HepG2 (cell line): ENCODE measurements at regions not wholly inside any gene's neighbourhood (a gene's known extent, or its start where the extent isn't known, plus 50 kb on each side); places are given as distances from the start of the nearest gene placed in this dataset.

Source experiments
- ATAC-seq: fragments of 200-7000 bp; cut with Tn5 transposase; 3 replicates; pipeline ENCODE4 v1.9.1; 2020; ENCODE audit warnings: mild to moderate bottlenecking, moderate library complexity
- BruUV-seq: library from RNA; stranded (reverse); fragments of 400-500 nt; replicated peaks from 2 replicates; lab custom pipeline; 2021; lab: Mats Ljungman, UMichigan
- CTCF ChIA-PET: fragments of 300-600 bp; formaldehyde crosslinking; extraction: SDS; loops from one replicate; lab custom pipeline; 2021; ENCODE audit warnings: low total read pairs, inconsistent platforms, low intra/inter-chr PET ratio; lab: Yijun Ruan, JAX
- POLR2A ChIA-PET: fragments of 350-600 bp; sonication (Branson Sonifier 250); formaldehyde crosslinking; loops from one replicate; lab custom pipeline; 2020; ENCODE audit warnings: antibody characterized with exemption, inconsistent platforms; lab: Yijun Ruan, JAX
- DNase-seq: peaks from one replicate; pipeline ENCODE4 v3.0.0-alpha.2; 2015; ENCODE audit warnings: low spot score
- FAIRE-seq: peaks from 3 replicates; lab custom pipeline; 2011; peaks lifted over from hg19 to GRCh38; lab: Jason Lieb, UNC
- H2AFZ ChIP-seq: one replicate; pipeline ENCODE4 v1.6.1; 2011; ENCODE audit warnings: low read length, inconsistent platforms
- H3K27ac ChIP-seq: fragments of 300-600 bp; 3 replicates; pipeline ENCODE4 v1.8.0; 2011; ENCODE audit warnings: mixed run types, mild to moderate bottlenecking, mixed read lengths, low read length, inconsistent platforms; ENCODE audit not compliant: insufficient read depth; ENCODE audit errors: extremely low read length
- H3K27me3 ChIP-seq, 2 experiments: fragments of 200-600 bp in 1 of 2; 2 replicates in 1 of 2; 3 replicates in 1 of 2; pipeline versions ENCODE4 v1.6.0 to v1.8.0; 2011; ENCODE audit warnings: low read length in 2 of 2, mild to moderate bottlenecking in 2 of 2, moderate library complexity in 2 of 2, inconsistent platforms in 1 of 2; ENCODE audit not compliant: insufficient read depth in 2 of 2, control insufficient read depth in 1 of 2
- H3K36me3 ChIP-seq, 2 experiments: fragments of 200-600 bp in 1 of 2; replicated peaks in 1 of 2; 2 replicates in 1 of 2; 3 replicates in 1 of 2; pipeline versions ENCODE4 v1.5.1 to v1.8.0; 2011; ENCODE audit warnings: low read length in 2 of 2, inconsistent platforms in 1 of 2; ENCODE audit not compliant: insufficient read depth in 2 of 2, control insufficient read depth in 1 of 2
- H3K4me1 ChIP-seq: 2 replicates; pipeline ENCODE4 v1.5.1; 2012; ENCODE audit warnings: low read length, inconsistent platforms; ENCODE audit not compliant: insufficient read depth
- H3K4me2 ChIP-seq: 2 replicates; pipeline ENCODE4 v1.6.0; 2011; ENCODE audit warnings: low read depth, low read length, inconsistent platforms
- H3K4me3 ChIP-seq, 3 experiments: fragments of 200-600 bp in 1 of 3; sonication (generic), shearing (Covaris generic) in 1 of 3; replicated peaks in 1 of 3; 2 replicates each; pipeline ENCODE4 v1.5.1; 2011 to 2016; ENCODE audit warnings: low read length in 3 of 3, inconsistent platforms in 2 of 3, low read depth in 2 of 3, mild to moderate bottlenecking in 2 of 3, control low read depth in 1 of 3, mixed read lengths in 1 of 3; ENCODE audit not compliant: insufficient read depth in 1 of 3
- H3K79me2 ChIP-seq: one replicate; pipeline ENCODE4 v1.6.1; 2011; ENCODE audit warnings: low read length, inconsistent platforms; ENCODE audit not compliant: insufficient read depth
- H3K9ac ChIP-seq: 2 replicates; pipeline ENCODE4 v1.6.0; 2011; ENCODE audit warnings: mild to moderate bottlenecking, low read depth, low read length, inconsistent platforms; ENCODE audit not compliant: insufficient read depth
- H3K9me3 ChIP-seq: 2 replicates; pipeline ENCODE4 v1.5.1; 2012; ENCODE audit warnings: mild to moderate bottlenecking, low read length
- H4K20me1 ChIP-seq: 2 replicates; pipeline ENCODE4 v1.6.0; 2011; ENCODE audit warnings: inconsistent platforms, mild to moderate bottlenecking, low read length, moderate library complexity; ENCODE audit not compliant: insufficient read depth
- CERS6 ChIP-seq: sonication (generic); formaldehyde crosslinking; IDR thresholded peaks from 2 replicates; pipeline ENCODE4 v1.5.0; 2020; ENCODE audit warnings: missing genetic modification reagents
- FOXA1 ChIP-seq, 2 experiments: fragments of 450-650 bp in 1 of 2; sonication (generic) in 1 of 2; formaldehyde crosslinking in 1 of 2; IDR thresholded peaks; 2 replicates each; pipeline versions ENCODE4 v1.4.0 to v1.6.1; 2016 to 2020; ENCODE audit warnings: missing genetic modification reagents in 1 of 2
- POLR2AphosphoS5 ChIP-seq: IDR thresholded peaks from 2 replicates; pipeline ENCODE4 v1.6.1; 2012; ENCODE audit warnings: low read depth, low read length
- TEAD3 ChIP-seq: optimal IDR thresholded peaks from 2 replicates; pipeline ENCODE3; 2016; ENCODE audit warnings: borderline replicate concordance
- ZNF629 ChIP-seq: sonication (generic); formaldehyde crosslinking; conservative IDR thresholded peaks from 2 replicates; pipeline ENCODE4 v1.5.0; 2020; ENCODE audit warnings: missing genetic modification reagents
- ZNF652 ChIP-seq: IDR thresholded peaks from 2 replicates; pipeline ENCODE4 v1.6.1; 2016; ENCODE audit warnings: low read depth, borderline replicate concordance
- ZNF747 ChIP-seq: sonication (generic); formaldehyde crosslinking; IDR thresholded peaks from 2 replicates; pipeline ENCODE4 v1.8.1; 2023; ENCODE audit warnings: missing genetic modification reagents, mild to moderate bottlenecking, borderline replicate concordance
- ZNF784 ChIP-seq: sonication (generic); formaldehyde crosslinking; IDR thresholded peaks from 2 replicates; pipeline ENCODE4 v1.5.1; 2020; ENCODE audit warnings: missing genetic modification reagents, mild to moderate bottlenecking, borderline replicate concordance
- WGBS: methylation state at CpG from one replicate; pipeline ENCODE4 v1.1.6; 2017; ENCODE audit warnings: low lambda C conversion rate; 5-methylcytosine and 5-hydroxymethylcytosine counted together
- in situ Hi-C: cut with HindIII; loops from 2 replicates; pipeline ENCODE4 v1.10.0; 2017; ENCODE audit warnings: low pct_unique_long_range_greater_than_20kb; ENCODE audit not compliant: extremely low pct_ligation_motif_present
- intact Hi-C: fragments of 100-400 bp; cut with micrococcal nuclease; formaldehyde crosslinking; loops from one replicate; pipeline ENCODE4 v1.10.0; 2022; ENCODE audit not compliant: unreplicated experiment

- in situ Hi-C loops (no loop called here), intact Hi-C loops (no loop called here)
- H3K36me3 ChIP-seq = no peaks in the 10 kb centered on the region
- peaks cover 12% of the 10 kb centered on the region for H3K4me1 ChIP-seq
- TF ChIP-seq ZNF629 (CRISPR knock-in tag) (peak; percentile 35; the same call in 1 of the 2 replicates), ZNF784 (CRISPR knock-in tag) (no peak), POLR2AphosphoS5 (no peak), ZNF747 (no peak), FOXA1 (IDR thresholded peaks at IDR 0.05) (no peak), FOXA1 (CRISPR knock-in tag; IDR thresholded peaks at IDR 0.05) (peak; percentile 17; the same call in 1 of the 2 replicates), TEAD3 (CRISPR knock-in tag) (no peak), CERS6 (no peak), ZNF652 (CRISPR knock-in tag) (peak; percentile 20; the same call in 1 of the 2 replicates)
- POLR2A ChIA-PET = no interaction called here
- H3K9me3 ChIP-seq = no peaks in the 10 kb centered on the region
- ATAC-seq (no peak), DNase-seq (no peak), FAIRE-seq (no peak)
- CTCF ChIA-PET = no interaction called here
- no peak overlapping the region for H3K27ac ChIP-seq
- no peak overlapping the region for H3K4me3 ChIP-seq
- no peaks in the 10 kb centered on the region for H4K20me1 ChIP-seq
- 21% methylated on average over 5 of the region's 9 CpGs for WGBS
- BruUV-seq = no TSS peak
- peaks cover 0 to 20% of the 10 kb centered on the region in 2 experiments; a peak in 3 of 5 replicates for H3K27me3 ChIP-seq
- H3K79me2 ChIP-seq = no peaks in the 10 kb centered on the region
- H3K9ac ChIP-seq = no peak overlapping the region
- H2AFZ ChIP-seq = no peak overlapping the region
- no peak overlapping the region for H3K4me2 ChIP-seq
These were observed 66.3 kb upstream of the SLC25A26 start for GRCh38 chr3:66154444-66154861.
